CD4-positive, alpha-beta T cell (primary cell): ENCODE measurements at regions not wholly inside any gene's neighbourhood (a gene's known extent, or its start where the extent isn't known, plus 50 kb on each side); places are given as distances from the start of the nearest gene placed in this dataset.

Experiments used
- ATAC-seq: fragments of 200-7000 bp; cut with Tn5 transposase; one replicate; pipeline ENCODE4 v1.10.0; 2022; ENCODE audit warnings: mild to moderate bottlenecking; ENCODE audit not compliant: poor library complexity
- CTCF ChIA-PET: fragments of 350-600 bp; sonication (Branson Sonifier 250); formaldehyde crosslinking; loops from one replicate; lab custom pipeline; 2021; ENCODE audit warnings: antibody characterized with exemption, inconsistent platforms; lab: Charles Lee
- POLR2A ChIA-PET: fragments of 350-600 bp; sonication (Branson Sonifier 250); formaldehyde crosslinking; loops from one replicate; lab custom pipeline; 2021; ENCODE audit warnings: antibody characterized with exemption, inconsistent platforms; lab: Charles Lee
- DNase-seq, 14 experiments: peaks; one replicate each; pipeline ENCODE4 v3.0.0-alpha.2; 2013 to 2020; ENCODE audit warnings: mixed read lengths in 2 of 14
- H3K27ac ChIP-seq, 2 donors: one replicate each; pipeline versions ENCODE4 v1.5.1 to v1.7.0; 2013; ENCODE audit warnings: low read length in 2 of 2, low read depth in 1 of 2, mild to moderate bottlenecking in 1 of 2
- H3K27me3 ChIP-seq, 2 experiments: 1 replicate in 1 of 2; 2 replicates in 1 of 2; pipeline versions ENCODE4 v1.6.1 to v1.7.0; 2013; ENCODE audit warnings: low read length in 2 of 2, control low read depth in 1 of 2, mild to moderate bottlenecking in 1 of 2, moderate library complexity in 1 of 2; ENCODE audit not compliant: insufficient read depth in 2 of 2, control insufficient read depth in 1 of 2
- H3K36me3 ChIP-seq: one replicate; pipeline ENCODE4 v1.6.1; 2013; ENCODE audit warnings: low read length, control low read depth; ENCODE audit not compliant: insufficient read depth
- H3K4me1 ChIP-seq: one replicate; pipeline ENCODE4 v1.6.1; 2013; ENCODE audit warnings: low read length, control low read depth; ENCODE audit not compliant: insufficient read depth
- H3K4me3 ChIP-seq: one replicate; pipeline ENCODE4 v1.5.1; 2013; ENCODE audit warnings: mild to moderate bottlenecking, low read length, moderate library complexity
- H3K9me3 ChIP-seq, 2 experiments: 1 replicate in 1 of 2; 2 replicates in 1 of 2; pipeline versions ENCODE4 v1.6.1 to v1.7.0; 2013; ENCODE audit warnings: low read length in 2 of 2, mild to moderate bottlenecking in 2 of 2, control low read depth in 1 of 2, moderate library complexity in 1 of 2; ENCODE audit not compliant: control insufficient read depth in 1 of 2, insufficient read depth in 1 of 2
- H3K27ac Mint-ChIP-seq: one replicate; pipeline ENCODE4 v1.8.0; 2020; ENCODE audit warnings: mixed read lengths
- H3K27me3 Mint-ChIP-seq: one replicate; pipeline ENCODE4 v1.8.0; 2021; ENCODE audit warnings: mixed read lengths
- H3K36me3 Mint-ChIP-seq: one replicate; pipeline ENCODE4 v1.8.0; 2021; ENCODE audit warnings: low read depth, mixed read lengths
- H3K4me1 Mint-ChIP-seq: one replicate; pipeline ENCODE4 v1.8.0; 2021; ENCODE audit warnings: low read depth, mixed read lengths
- H3K4me3 Mint-ChIP-seq: one replicate; pipeline ENCODE4 v1.8.0; 2020; ENCODE audit warnings: mild to moderate bottlenecking, mixed read lengths
- H3K9me3 Mint-ChIP-seq: one replicate; pipeline ENCODE4 v1.8.0; 2020; ENCODE audit warnings: mixed read lengths
- CTCF ChIP-seq: fragments of 200-600 bp; IDR thresholded peaks from one replicate; pipeline ENCODE4 v1.8.0; 2022; ENCODE audit warnings: antibody characterized with exemption, mild to moderate bottlenecking
- intact Hi-C, 2 experiments: fragments of 100-400 bp; cut with DNase I in 1 of 2; cut with micrococcal nuclease in 1 of 2; formaldehyde crosslinking; loops; one replicate each; pipeline versions ENCODE4 v1.15.1 to v1.9.0; 2023 to 2025; cut with DNase I, micrococcal nuclease

GRCh38 chr7:84614821-84615501, 420.4 kb upstream of the SEMA3A start:
- intact Hi-C loops: no loop called here
- ChIA-PET POLR2A (no interaction called here), CTCF (no interaction called here)
- H3K4me1 Mint-ChIP-seq: no peaks in the 10 kb centered on the region
- H3K9me3 Mint-ChIP-seq: no peaks in the 10 kb centered on the region
- H3K4me3 ChIP-seq: no peak overlapping the region
- no peak overlapping the region for H3K27ac Mint-ChIP-seq
- H3K4me1 ChIP-seq: no peaks in the 10 kb centered on the region
- no peak for TF ChIP-seq CTCF
- H3K27me3 ChIP-seq: no peaks in the 10 kb centered on the region
- H3K36me3 Mint-ChIP-seq: no peaks in the 10 kb centered on the region
- no peak overlapping the region for H3K4me3 Mint-ChIP-seq
- no peak for DNase-seq
- H3K27me3 Mint-ChIP-seq: no peaks in the 10 kb centered on the region
- ATAC-seq: no peak
- no peaks in the 10 kb centered on the region for H3K36me3 ChIP-seq
- no peak overlapping the region for H3K27ac ChIP-seq
- H3K9me3 ChIP-seq: no peaks in the 10 kb centered on the region

- no peak overlapping the region for H3K4me3 Mint-ChIP-seq
- H3K9me3 Mint-ChIP-seq: no peaks in the 10 kb centered on the region
- ATAC-seq (no peak), DNase-seq (no peak)
- Histone ChIP-seq H3K36me3 (no peaks in the 10 kb centered on the region), H3K27ac (no peak overlapping the region), H3K4me1 (no peaks in the 10 kb centered on the region), H3K9me3 (no peaks in the 10 kb centered on the region), H3K4me3 (no peak overlapping the region), H3K27me3 (no peaks in the 10 kb centered on the region)
- intact Hi-C loops: no loop called here
- no peaks in the 10 kb centered on the region for H3K4me1 Mint-ChIP-seq
- H3K27ac Mint-ChIP-seq: no peak overlapping the region
- no peaks in the 10 kb centered on the region for H3K27me3 Mint-ChIP-seq
- TF ChIP-seq CTCF: no peak
- CTCF ChIA-PET: no interaction called here
- no peaks in the 10 kb centered on the region for H3K36me3 Mint-ChIP-seq
- POLR2A ChIA-PET: no interaction called here
Measured at GRCh38 chr7:84612981-84613681, 418.5 kb upstream of the SEMA3A start.

GRCh38 chr7:84611391-84611790, 416.8 kb upstream of the SEMA3A start:
- H3K4me3 ChIP-seq: no peak overlapping the region
- H3K4me1 ChIP-seq: no peaks in the 10 kb centered on the region
- no peak overlapping the region for H3K27ac ChIP-seq
- Mint-ChIP-seq H3K9me3 (no peaks in the 10 kb centered on the region), H3K4me1 (no peaks in the 10 kb centered on the region), H3K4me3 (no peak overlapping the region), H3K27ac (no peak overlapping the region), H3K36me3 (no peaks in the 10 kb centered on the region), H3K27me3 (no peaks in the 10 kb centered on the region)
- H3K27me3 ChIP-seq: no peaks in the 10 kb centered on the region
- ChIA-PET CTCF (no interaction called here), POLR2A (no interaction called here)
- H3K36me3 ChIP-seq: no peaks in the 10 kb centered on the region
- TF ChIP-seq CTCF: no peak
- no peak for DNase-seq
- H3K9me3 ChIP-seq: no peaks in the 10 kb centered on the region
- intact Hi-C loops: no loop called here
- ATAC-seq: no peak
